Esophagus squamous epithelium (tissue), 4 donors: ENCODE measurements at regions not wholly inside any gene's neighbourhood (a gene's known extent, or its start where the extent isn't known, plus 50 kb on each side); places are given as distances from the start of the nearest gene placed in this dataset.

Experiments
- CTCF ChIP-seq, 6 experiments: fragments of 450-650 bp in 4 of 6; fragments of 200-600 bp in 2 of 6; sonication (generic) in 2 of 6; IDR thresholded peaks; one replicate each; pipeline ENCODE4 v1.5.1; 2016 to 2019; ENCODE audit warnings: antibody characterized with exemption in 6 of 6, mild to moderate bottlenecking in 4 of 6, moderate library complexity in 4 of 6
- POLR2A ChIP-seq, 4 donors: fragments of 450-650 bp; IDR thresholded peaks; one replicate each; pipeline ENCODE4 v1.6.1; 2017; ENCODE audit warnings: antibody characterized with exemption in 4 of 4, mild to moderate bottlenecking in 4 of 4, moderate library complexity in 3 of 4

- peak in 2 of 6 experiments; percentile 10 to 15 for TF ChIP-seq CTCF (IDR thresholded peaks at IDR 0.05)
- no peak for TF ChIP-seq POLR2A (IDR thresholded peaks at IDR 0.05)
Measured at GRCh38 chr1:90614872-90615271, 102.2 kb downstream of the BARHL2 start.
